GM10266 (cell line): ENCODE measurements at regions not wholly inside any gene's neighbourhood (a gene's known extent, or its start where the extent isn't known, plus 50 kb on each side); places are given as distances from the start of the nearest gene placed in this dataset.
"Not testable (repeated sequence)": the region's sequence is repeated elsewhere in the genome, so short reads cannot be mapped to it uniquely, and the experiment has no call there.

ENCODE experiments used
- DNase-seq: peaks from one replicate; pipeline ENCODE4 v3.0.0; 2012; ENCODE audit errors: extremely low spot score
- TF ChIP-seq, protein P1 (sequence below): IDR thresholded peaks from 2 replicates; pipeline ENCODE4 v1.5.1; 2012; ENCODE audit warnings: mild to moderate bottlenecking, low read depth; ENCODE audit not compliant: control insufficient read depth, insufficient read depth; ENCODE audit errors: missing control alignments

DNA sequence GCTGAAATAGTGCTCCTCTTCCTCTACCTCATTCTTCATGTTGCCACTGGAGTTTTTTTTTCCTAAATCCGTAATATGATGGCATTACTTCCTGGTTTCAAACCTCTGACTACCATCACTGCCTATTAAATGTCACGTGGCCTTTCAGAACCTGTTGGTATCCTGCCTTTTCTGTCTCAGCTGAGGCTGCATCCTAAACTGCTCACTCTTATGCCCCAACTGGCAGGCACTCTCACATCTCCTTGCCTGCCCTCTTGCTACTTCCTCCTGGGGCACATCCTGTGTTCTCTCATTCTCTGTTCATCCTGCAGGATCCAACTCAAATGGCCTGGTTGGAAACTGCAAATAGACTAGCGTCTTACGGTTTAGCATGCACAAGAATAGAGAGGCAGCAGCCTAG lies 468.1 kb upstream of the FANCL start:
- no peak for DNase-seq
- TF ChIP-seq, protein P1, sequence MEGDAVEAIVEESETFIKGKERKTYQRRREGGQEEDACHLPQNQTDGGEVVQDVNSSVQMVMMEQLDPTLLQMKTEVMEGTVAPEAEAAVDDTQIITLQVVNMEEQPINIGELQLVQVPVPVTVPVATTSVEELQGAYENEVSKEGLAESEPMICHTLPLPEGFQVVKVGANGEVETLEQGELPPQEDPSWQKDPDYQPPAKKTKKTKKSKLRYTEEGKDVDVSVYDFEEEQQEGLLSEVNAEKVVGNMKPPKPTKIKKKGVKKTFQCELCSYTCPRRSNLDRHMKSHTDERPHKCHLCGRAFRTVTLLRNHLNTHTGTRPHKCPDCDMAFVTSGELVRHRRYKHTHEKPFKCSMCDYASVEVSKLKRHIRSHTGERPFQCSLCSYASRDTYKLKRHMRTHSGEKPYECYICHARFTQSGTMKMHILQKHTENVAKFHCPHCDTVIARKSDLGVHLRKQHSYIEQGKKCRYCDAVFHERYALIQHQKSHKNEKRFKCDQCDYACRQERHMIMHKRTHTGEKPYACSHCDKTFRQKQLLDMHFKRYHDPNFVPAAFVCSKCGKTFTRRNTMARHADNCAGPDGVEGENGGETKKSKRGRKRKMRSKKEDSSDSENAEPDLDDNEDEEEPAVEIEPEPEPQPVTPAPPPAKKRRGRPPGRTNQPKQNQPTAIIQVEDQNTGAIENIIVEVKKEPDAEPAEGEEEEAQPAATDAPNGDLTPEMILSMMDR: no peak

DNA sequence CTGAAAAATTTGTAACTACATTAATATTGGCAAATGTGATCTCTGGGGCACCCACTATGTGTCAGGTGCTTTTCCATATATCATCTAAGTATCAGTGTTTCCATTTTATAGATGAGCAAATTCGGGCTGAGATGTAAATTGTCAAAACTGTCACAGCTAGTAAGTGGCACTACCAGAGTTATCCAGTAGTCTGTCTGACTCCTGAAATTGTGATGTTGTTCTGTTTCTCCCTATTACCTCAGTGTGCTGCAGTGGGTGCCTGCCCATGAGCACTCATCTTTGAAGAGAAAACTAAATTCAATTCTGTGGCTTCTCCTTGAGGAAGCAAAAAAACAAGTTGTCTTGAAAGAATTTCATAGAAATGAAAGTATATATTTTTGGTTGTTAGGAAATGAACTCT lies 467.4 kb upstream of the FANCL start:
- DNase-seq: no peak

GRCh38 chr2:58702302-58702885 lies 461.3 kb upstream of the FANCL start:
- TF ChIP-seq, protein P1: no peak
- DNase-seq: no peak

More for the DNA sequence above, 467.4 kb upstream of the FANCL start:
- TF ChIP-seq, protein P1: no peak

DNA sequence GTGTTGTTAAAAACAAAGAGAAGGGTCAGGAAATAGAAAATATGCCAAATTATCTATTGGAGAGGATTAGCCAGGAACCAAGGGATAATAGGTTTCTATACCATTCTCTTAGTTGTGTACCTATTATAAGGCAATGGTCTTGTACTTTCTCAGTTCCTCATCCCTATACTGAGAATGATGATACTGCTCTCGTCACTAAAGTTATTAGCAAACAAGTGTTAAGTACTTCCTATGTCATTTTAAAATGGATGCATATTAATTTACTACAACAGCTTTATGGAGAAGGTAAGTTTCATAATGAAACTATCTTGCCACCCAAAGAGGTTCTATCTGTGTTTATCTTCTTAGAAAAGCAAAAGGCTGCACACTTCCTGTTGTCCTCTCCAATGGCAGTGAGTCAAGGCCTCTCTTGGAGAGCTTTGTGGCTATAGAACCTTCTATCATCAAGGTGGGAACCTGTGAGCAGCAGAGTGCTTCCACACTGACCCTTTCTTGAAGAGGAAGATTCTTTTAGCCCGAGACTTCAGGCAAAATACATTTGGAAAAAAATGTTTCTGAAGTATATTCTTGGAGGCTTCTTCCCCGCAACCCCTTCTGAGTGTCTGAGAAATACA lies 460.7 kb upstream of the FANCL start:
- no peak for DNase-seq
- TF ChIP-seq, protein P1: no peak

- DNase-seq: no peak
- TF ChIP-seq, protein P1: no peak
These were observed 459.5 kb upstream of the FANCL start for GRCh38 chr2:58700591-58700990.

GRCh38 chr2:58699411-58699810 lies 458.3 kb upstream of the FANCL start:
- no peak for DNase-seq
- TF ChIP-seq, protein P1: no peak

- TF ChIP-seq, protein P1: no peak
- DNase-seq: no peak
These were observed 457.5 kb upstream of the FANCL start for GRCh38 chr2:58698620-58699019.

DNA sequence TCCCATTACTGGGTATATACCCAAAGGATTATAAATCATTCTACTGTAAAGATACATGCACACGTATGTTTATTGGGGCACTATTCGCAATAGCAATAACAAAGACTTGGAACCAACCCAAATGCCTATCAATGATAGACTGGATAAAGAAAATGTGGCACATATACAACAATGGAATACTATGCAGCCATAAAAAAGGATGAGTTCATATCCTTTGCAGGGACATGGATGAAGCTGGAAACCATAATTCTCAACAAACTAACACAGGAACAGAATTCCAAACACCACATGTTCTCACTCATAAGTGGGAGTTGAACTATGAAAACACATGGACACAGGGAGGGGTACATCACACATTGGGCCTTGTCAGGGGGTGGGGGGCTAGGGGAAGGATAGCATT lies 453.0 kb upstream of the FANCL start:
- DNase-seq: not testable (repeated sequence)

DNA sequence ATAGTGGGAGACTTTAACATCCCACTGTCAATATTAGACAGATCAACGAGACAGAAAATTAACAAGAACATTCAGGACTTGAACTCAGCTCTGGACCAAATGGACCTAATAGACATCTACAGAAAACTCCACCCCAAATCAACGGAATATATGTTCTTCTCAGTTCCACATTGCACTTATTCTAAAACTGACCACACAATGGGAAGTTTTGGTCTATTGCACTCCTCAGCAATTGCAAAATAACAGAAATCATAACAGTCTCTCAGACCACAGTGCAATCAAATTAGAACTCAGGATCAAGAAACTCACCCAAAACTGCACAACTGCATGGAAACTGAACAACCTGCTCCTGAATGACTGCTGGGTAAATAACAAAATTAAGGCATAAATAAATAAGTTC lies 449.9 kb upstream of the FANCL start:
- DNase-seq: not testable (repeated sequence)
